ENCODE measurements at regions not wholly inside any gene's neighbourhood (a gene's known extent, or its start where the extent isn't known, plus 50 kb on each side); places are given as distances from the start of the nearest gene placed in this dataset.

DNA sequence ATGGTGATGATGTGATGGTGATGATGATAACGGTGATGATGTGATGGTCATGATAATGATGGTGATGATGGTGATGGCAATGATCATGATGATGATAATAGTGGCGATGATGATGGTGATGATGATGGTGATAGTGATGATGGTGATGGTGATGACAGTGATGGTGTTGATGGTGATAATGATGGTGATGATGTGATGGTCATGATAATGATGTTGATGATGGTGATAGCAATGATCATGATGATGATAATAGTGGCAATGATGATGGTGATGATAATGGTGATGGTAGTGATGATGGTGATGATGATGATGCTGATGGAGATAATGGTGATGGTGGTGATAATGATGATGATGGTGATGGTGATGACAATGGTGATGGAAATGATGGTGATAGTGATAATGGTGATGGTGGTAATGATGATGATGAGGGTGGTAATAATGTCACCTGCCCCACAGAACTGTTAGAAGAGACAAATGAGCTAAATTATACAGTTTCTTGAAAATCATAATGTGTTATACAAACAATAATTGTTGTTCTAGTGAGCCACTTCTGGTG lies 289.9 kb downstream of the ASMT start:
- no peak for TF ChIP-seq POLR2AphosphoS5 (IDR thresholded peaks at IDR 0.05; ENCODE audit: low read depth, low read length)
- no peak for TF ChIP-seq POLR2A (IDR thresholded peaks at IDR 0.05; ENCODE audit: low read depth, low read length)
- no peak for TF ChIP-seq TAF1 (IDR thresholded peaks at IDR 0.05; ENCODE audit: low read depth, low read length)
- no peak for TF ChIP-seq POU2F2 (IDR thresholded peaks at IDR 0.05; ENCODE audit: low read depth, low read length)

All from GM12891 (cell line).